Transverse colon (tissue), 4 donors: ENCODE measurements at regions not wholly inside any gene's neighbourhood (a gene's known extent, or its start where the extent isn't known, plus 50 kb on each side); places are given as distances from the start of the nearest gene placed in this dataset.
A peak's percentile ranks its signal among the peaks of the same experiment; 100 is the strongest.

Experiments used
- DNase-seq: peaks from one replicate; pipeline ENCODE4 v3.0.0-alpha.2; 2019
- H3K27ac ChIP-seq, 4 donors: fragments of 200-600 bp; sonication (generic); 2 replicates each; pipeline ENCODE4 v1.5.1; 2016 to 2018; ENCODE audit warnings: inconsistent platforms in 4 of 4
- H3K27me3 ChIP-seq: fragments of 200-600 bp; sonication (generic); 2 replicates; pipeline ENCODE4 v1.5.1; 2017; ENCODE audit warnings: inconsistent platforms
- H3K36me3 ChIP-seq, 4 donors: fragments of 200-600 bp; sonication (generic); 2 replicates each; pipeline ENCODE4 v1.5.1; 2017 to 2019; ENCODE audit warnings: inconsistent platforms in 4 of 4
- H3K4me1 ChIP-seq, 4 donors: fragments of 200-600 bp; sonication (generic); 2 replicates each; pipeline ENCODE4 v1.5.1; 2017 to 2020; ENCODE audit warnings: inconsistent platforms in 4 of 4
- H3K4me3 ChIP-seq, 4 donors: fragments of 200-600 bp; sonication (generic); 1 replicate in 1 of 4; 2 replicates in 3 of 4; pipeline versions ENCODE4 v1.5.1 to v1.6.1; 2017 to 2019; ENCODE audit warnings: inconsistent platforms in 4 of 4
- H3K9me3 ChIP-seq, 2 donors: fragments of 200-600 bp; sonication (generic); 2 replicates each; pipeline ENCODE4 v1.5.1; 2017 to 2019; ENCODE audit warnings: inconsistent platforms in 2 of 2
- EP300 ChIP-seq: sonication (generic); formaldehyde crosslinking; IDR thresholded peaks from one replicate; pipeline ENCODE4 v1.6.1; 2017; ENCODE audit warnings: antibody characterized with exemption, low read depth
- POLR2A ChIP-seq: fragments of 450-650 bp; IDR thresholded peaks from one replicate; pipeline ENCODE4 v1.6.1; 2016; ENCODE audit warnings: antibody characterized with exemption, mild to moderate bottlenecking, moderate library complexity
- POLR2AphosphoS5 ChIP-seq, 3 donors: sonication (generic); formaldehyde crosslinking; IDR thresholded peaks; one replicate each; pipeline ENCODE4 v1.6.1; 2016; ENCODE audit warnings: antibody characterized with exemption in 3 of 3
- WGBS, 2 donors: methylation state at CpG; one replicate each; pipeline ENCODE4 v1.1.5; 2018; ENCODE audit warnings: low coverage in 1 of 2; 5-methylcytosine and 5-hydroxymethylcytosine counted together
- in situ Hi-C, 4 donors: fragments of 200-750 bp; cut with MboI; loops; one replicate each; pipeline versions ENCODE4 v1.15.0 to v1.15.1; 2017; ENCODE audit warnings: low sequenced_read_pairs in 3 of 4, low pct_ligation_motif_present in 1 of 4, low pct_unique_long_range_greater_than_20kb in 1 of 4
- intact Hi-C: fragments of 100-400 bp; cut with DNase I; formaldehyde crosslinking; loops from one replicate; pipeline ENCODE4 v1.15.1; 2023; ENCODE audit warnings: low total_unique reads
- TF ChIP-seq, protein P1 (sequence below), 5 experiments: fragments of 200-600 bp in 3 of 5; fragments of 450-650 bp in 2 of 5; sonication (generic) in 3 of 5; IDR thresholded peaks; 1 replicate in 2 of 5; 2 replicates in 3 of 5; pipeline ENCODE4 v1.5.1; 2016 to 2017; ENCODE audit warnings: antibody characterized with exemption in 5 of 5, inconsistent platforms in 3 of 5, mild to moderate bottlenecking in 2 of 5, moderate library complexity in 1 of 5

DNA sequence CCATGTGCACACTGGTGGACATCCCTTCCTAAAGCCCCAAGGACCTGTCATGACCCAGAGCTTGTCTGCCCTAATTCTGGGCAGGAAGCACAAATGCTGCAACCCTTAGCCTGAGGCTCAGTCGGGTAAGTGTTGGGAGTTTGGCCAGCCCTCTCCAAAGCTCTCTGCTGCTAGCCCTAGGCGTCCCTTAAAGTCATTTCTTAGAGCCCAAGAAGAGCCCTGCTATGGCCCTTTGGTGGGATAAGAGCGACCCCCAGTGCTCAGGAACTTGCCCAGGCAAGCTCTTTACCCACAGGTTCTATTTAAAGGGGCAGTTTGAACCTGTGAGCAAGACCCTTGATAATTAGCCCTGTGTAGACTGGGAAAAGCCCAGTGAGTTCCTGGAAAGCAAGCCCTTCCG, 356.8 kb downstream of the RRAGC start:
- intact Hi-C loops = no loop called here
- Histone ChIP-seq H3K4me1 (no peaks in the 10 kb centered on the region), H3K9me3 (no peaks in the 10 kb centered on the region), H3K27ac (no peak overlapping the region), H3K36me3 (no peaks in the 10 kb centered on the region), H3K4me3 (no peak overlapping the region), H3K27me3 (peaks cover 34% of the 10 kb centered on the region)
- DNase-seq = no peak
- WGBS, 2 donors = 47% methylated on average over 4 of the region's 4 CpGs; no CpG with 5 or more reads in 1 of the 2 donors
- in situ Hi-C loops = no loop called here
- TF ChIP-seq POLR2A = no peak
- no peak for TF ChIP-seq POLR2AphosphoS5 (IDR thresholded peaks at IDR 0.05)
- TF ChIP-seq, protein P1, sequence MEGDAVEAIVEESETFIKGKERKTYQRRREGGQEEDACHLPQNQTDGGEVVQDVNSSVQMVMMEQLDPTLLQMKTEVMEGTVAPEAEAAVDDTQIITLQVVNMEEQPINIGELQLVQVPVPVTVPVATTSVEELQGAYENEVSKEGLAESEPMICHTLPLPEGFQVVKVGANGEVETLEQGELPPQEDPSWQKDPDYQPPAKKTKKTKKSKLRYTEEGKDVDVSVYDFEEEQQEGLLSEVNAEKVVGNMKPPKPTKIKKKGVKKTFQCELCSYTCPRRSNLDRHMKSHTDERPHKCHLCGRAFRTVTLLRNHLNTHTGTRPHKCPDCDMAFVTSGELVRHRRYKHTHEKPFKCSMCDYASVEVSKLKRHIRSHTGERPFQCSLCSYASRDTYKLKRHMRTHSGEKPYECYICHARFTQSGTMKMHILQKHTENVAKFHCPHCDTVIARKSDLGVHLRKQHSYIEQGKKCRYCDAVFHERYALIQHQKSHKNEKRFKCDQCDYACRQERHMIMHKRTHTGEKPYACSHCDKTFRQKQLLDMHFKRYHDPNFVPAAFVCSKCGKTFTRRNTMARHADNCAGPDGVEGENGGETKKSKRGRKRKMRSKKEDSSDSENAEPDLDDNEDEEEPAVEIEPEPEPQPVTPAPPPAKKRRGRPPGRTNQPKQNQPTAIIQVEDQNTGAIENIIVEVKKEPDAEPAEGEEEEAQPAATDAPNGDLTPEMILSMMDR (IDR thresholded peaks at IDR 0.05) = no peak
- TF ChIP-seq EP300 = no peak

DNA sequence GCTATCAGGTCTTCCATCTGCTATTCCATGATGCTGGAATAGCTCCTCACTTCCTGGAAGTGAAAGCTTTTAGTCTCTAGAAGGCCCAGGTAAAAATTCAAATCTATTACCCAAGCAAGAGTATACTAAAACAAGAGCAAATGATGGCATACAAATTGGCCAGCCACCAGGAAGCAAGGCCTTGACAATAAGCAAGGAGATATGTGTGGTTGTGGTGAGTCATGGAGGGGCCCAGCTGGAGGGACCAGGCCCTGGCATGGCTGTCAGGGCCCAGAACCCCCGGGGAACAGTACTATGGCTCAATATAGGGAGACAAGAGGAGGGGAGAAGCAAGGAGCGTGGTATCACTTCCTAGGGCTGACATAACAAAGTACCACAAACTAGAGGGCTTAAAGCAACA, 358.7 kb downstream of the RRAGC start:
- 40 to 69% methylated on average over 1 to 2 of the region's 2 CpGs for WGBS, 2 donors
- H3K4me3 ChIP-seq = no peak overlapping the region

DNA sequence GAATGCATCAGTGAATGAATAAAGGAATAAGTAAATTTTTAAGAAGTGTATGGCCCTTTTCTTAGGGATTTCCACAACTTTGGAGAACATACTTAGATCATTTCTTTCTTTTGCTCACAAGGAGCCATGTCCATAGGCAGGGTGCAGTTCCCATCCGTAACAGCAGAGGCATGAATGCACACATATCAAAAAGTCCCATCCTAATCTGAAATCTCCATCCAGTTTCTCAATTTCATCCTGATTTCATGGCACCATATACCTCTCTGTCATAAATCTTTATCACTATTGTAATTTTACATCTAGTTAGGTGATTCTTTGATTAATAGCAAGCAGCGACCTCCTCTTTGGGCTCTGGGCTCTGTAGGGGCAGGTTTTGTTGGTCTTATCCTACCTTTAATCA, 359.2 kb downstream of the RRAGC start:
- Histone ChIP-seq H3K4me3 (no peak overlapping the region), H3K9me3 (no peaks in the 10 kb centered on the region), H3K36me3 (no peaks in the 10 kb centered on the region), H3K27me3 (peaks cover 18% of the 10 kb centered on the region), H3K4me1 (no peaks in the 10 kb centered on the region), H3K27ac (no peak overlapping the region)
- intact Hi-C loops = no loop called here
- 60 to 68% methylated on average over 2 of the region's 2 CpGs for WGBS, 2 donors
- in situ Hi-C loops = no loop called here
- no peak for TF ChIP-seq POLR2A
- TF ChIP-seq, protein P1 (IDR thresholded peaks at IDR 0.05) = peak in 3 of 5 experiments; percentile 8 to 14 (median 11)
- DNase-seq = no peak

More for the DNA sequence above, 358.7 kb downstream of the RRAGC start:
- DNase-seq = no peak
- in situ Hi-C loops = no loop called here
- no peak for TF ChIP-seq POLR2AphosphoS5 (IDR thresholded peaks at IDR 0.05)
- TF ChIP-seq POLR2A = no peak
- TF ChIP-seq, protein P1 (IDR thresholded peaks at IDR 0.05) = no peak
- no peak for TF ChIP-seq EP300
- Histone ChIP-seq H3K9me3 (no peaks in the 10 kb centered on the region), H3K27me3 (peaks cover 23% of the 10 kb centered on the region), H3K27ac (no peak overlapping the region), H3K36me3 (no peaks in the 10 kb centered on the region), H3K4me1 (no peaks in the 10 kb centered on the region)
- intact Hi-C loops = no loop called here

DNA sequence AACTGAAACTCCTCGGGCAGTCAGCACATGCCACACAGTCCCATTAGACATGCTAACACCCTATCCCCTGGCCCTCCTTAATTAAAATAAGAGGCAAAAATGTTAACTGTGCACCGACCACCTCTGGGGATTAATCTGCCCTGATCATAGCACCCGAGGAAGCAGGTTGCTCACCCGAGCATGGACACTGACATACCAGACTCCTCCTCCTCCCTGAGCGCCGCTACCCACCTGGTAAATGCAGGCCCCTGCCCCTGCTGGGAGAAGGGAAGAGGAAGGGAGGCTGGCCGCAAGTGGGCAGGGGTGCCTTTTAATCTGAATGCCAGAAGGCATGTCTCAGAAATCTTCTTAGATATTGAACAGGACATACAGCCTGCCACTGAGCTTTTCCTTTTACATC, 360.9 kb downstream of the RRAGC start:
- TF ChIP-seq POLR2AphosphoS5 (IDR thresholded peaks at IDR 0.05) = no peak
- no peak for TF ChIP-seq EP300
- no peak for TF ChIP-seq POLR2A
- TF ChIP-seq, protein P1 (IDR thresholded peaks at IDR 0.05) = no peak
- in situ Hi-C loops (no loop called here), intact Hi-C loops (no loop called here)
- no peak for DNase-seq
- Histone ChIP-seq H3K4me3 (no peak overlapping the region), H3K27ac (no peak overlapping the region), H3K9me3 (no peaks in the 10 kb centered on the region), H3K36me3 (no peaks in the 10 kb centered on the region), H3K27me3 (peaks cover 12% of the 10 kb centered on the region), H3K4me1 (no peaks in the 10 kb centered on the region)
- 25 to 39% methylated on average over 2 to 7 of the region's 7 CpGs for WGBS, 2 donors
